Non-pigmented ciliary epithelial cell (primary cell): ENCODE measurements at regions not wholly inside any gene's neighbourhood (a gene's known extent, or its start where the extent isn't known, plus 50 kb on each side); places are given as distances from the start of the nearest gene placed in this dataset.
"Not testable (repeated sequence)": the region's sequence is repeated elsewhere in the genome, so short reads cannot be mapped to it uniquely, and the experiment has no call there.

Experiments
- DNase-seq: peaks from one replicate; pipeline ENCODE4 v3.0.0-alpha.2; 2010; ENCODE audit warnings: low read depth

- DNase-seq = no peak
Observed at GRCh38 chr2:34825686-34826085, 1226.6 kb upstream of the FAM98A start.

GRCh38 chr2:34822616-34823015 is 1223.5 kb upstream of the FAM98A start:
- DNase-seq = no peak

- no peak for DNase-seq
Observed at GRCh38 chr2:34815052-34815741, 1216.1 kb upstream of the FAM98A start.

GRCh38 chr2:34810456-34810855 is 1211.4 kb upstream of the FAM98A start:
- DNase-seq = no peak

- DNase-seq = no peak
Observed at GRCh38 chr2:34808426-34808825, 1209.3 kb upstream of the FAM98A start.

GRCh38 chr2:34806891-34807290 is 1207.8 kb upstream of the FAM98A start:
- DNase-seq = no peak

GRCh38 chr2:34806396-34806795 is 1207.3 kb upstream of the FAM98A start:
- DNase-seq = no peak

GRCh38 chr2:34799556-34799955 is 1200.5 kb upstream of the FAM98A start:
- DNase-seq = no peak

GRCh38 chr2:34795586-34795985 is 1196.5 kb upstream of the FAM98A start:
- DNase-seq = not testable (repeated sequence)

- no peak for DNase-seq
Observed at GRCh38 chr2:34789169-34789568, 1190.1 kb upstream of the FAM98A start.

GRCh38 chr2:34787341-34787740 is 1188.2 kb upstream of the FAM98A start:
- no peak for DNase-seq

- no peak for DNase-seq
Observed at GRCh38 chr2:34785206-34785785, 1186.2 kb upstream of the FAM98A start.

- DNase-seq = no peak
Observed at GRCh38 chr2:34784701-34785100, 1185.6 kb upstream of the FAM98A start.

- not testable (repeated sequence) for DNase-seq
Observed at GRCh38 chr2:34750742-34751141, 1151.6 kb upstream of the FAM98A start.

GRCh38 chr2:34747643-34748042 is 1148.5 kb upstream of the FAM98A start:
- DNase-seq = no peak

- no peak for DNase-seq
Observed at GRCh38 chr2:34738691-34739090, 1139.6 kb upstream of the FAM98A start.

- no peak for DNase-seq
Observed at GRCh38 chr2:34737146-34737545, 1138.0 kb upstream of the FAM98A start.

- no peak for DNase-seq
Observed at GRCh38 chr2:34736482-34736881, 1137.4 kb upstream of the FAM98A start.

- DNase-seq = no peak
Observed at GRCh38 chr2:34734662-34735061, 1135.6 kb upstream of the FAM98A start.

GRCh38 chr2:34734042-34734441 is 1134.9 kb upstream of the FAM98A start:
- no peak for DNase-seq

- no peak for DNase-seq
Observed at GRCh38 chr2:34731292-34731691, 1132.2 kb upstream of the FAM98A start.

- DNase-seq = no peak
Observed at GRCh38 chr2:34729845-34730244, 1130.7 kb upstream of the FAM98A start.

GRCh38 chr2:34724107-34724506 is 1125.0 kb upstream of the FAM98A start:
- DNase-seq = no peak

GRCh38 chr2:34723683-34724082 is 1124.6 kb upstream of the FAM98A start:
- no peak for DNase-seq
